HEK293 (cell line): ENCODE measurements at regions not wholly inside any gene's neighbourhood (a gene's known extent, or its start where the extent isn't known, plus 50 kb on each side); places are given as distances from the start of the nearest gene placed in this dataset.

Experiments
- CTCF ChIA-PET: fragments of 350-600 bp; formaldehyde crosslinking; extraction: SDS; loops from one replicate; lab custom pipeline; 2021; ENCODE audit warnings: antibody characterized with exemption; lab: Yijun Ruan, JAX
- POLR2A ChIA-PET: fragments of 300-600 bp; formaldehyde crosslinking; extraction: SDS; loops from one replicate; lab custom pipeline; 2020; ENCODE audit warnings: antibody characterized with exemption, inconsistent platforms; lab: Yijun Ruan, JAX
- H3K27ac ChIP-seq: fragments of 200-500 bp; sonication (Bioruptor generic); 2 replicates; pipeline ENCODE4 v1.5.1; 2014; ENCODE audit warnings: low read depth, low read length, control low read depth, inconsistent platforms; ENCODE audit errors: extremely low read depth
- H3K36me3 ChIP-seq, 2 experiments: fragments of 200-500 bp in 1 of 2; sonication (Bioruptor generic) in 1 of 2; 1 replicate in 1 of 2; 2 replicates in 1 of 2; pipeline ENCODE4 v1.5.1; 2014 to 2017; ENCODE audit warnings: inconsistent platforms in 2 of 2, low read length in 2 of 2; ENCODE audit not compliant: control insufficient read depth in 2 of 2, insufficient read depth in 1 of 2
- H3K4me1 ChIP-seq: fragments of 200-500 bp; sonication (Bioruptor generic); 2 replicates; pipeline ENCODE4 v1.5.1; 2014; ENCODE audit warnings: mild to moderate bottlenecking, low read length, inconsistent platforms; ENCODE audit not compliant: control insufficient read depth, insufficient read depth
- H3K4me3 ChIP-seq: 2 replicates; pipeline ENCODE4 v1.5.1; 2011; ENCODE audit warnings: low read depth, mild to moderate bottlenecking, control low read depth, low read length, moderate library complexity
- H3K9me3 ChIP-seq: fragments of 200-500 bp; sonication (Bioruptor generic); 2 replicates; pipeline ENCODE4 v1.5.1; 2014; ENCODE audit warnings: low read depth, low read length, inconsistent platforms; ENCODE audit not compliant: control insufficient read depth, insufficient read depth
- REPIN1 ChIP-seq: fragments of 450-650 bp; formaldehyde crosslinking; IDR thresholded peaks from 2 replicates; pipeline ENCODE4 v1.5.1; 2017; ENCODE audit warnings: missing biosample characterization, missing genetic modification characterization, low read depth
- SCRT1 ChIP-seq: fragments of 450-650 bp; formaldehyde crosslinking; IDR thresholded peaks from 2 replicates; pipeline ENCODE4 v1.5.1; 2016; ENCODE audit warnings: missing biosample characterization, missing genetic modification characterization, borderline replicate concordance
- SP3 ChIP-seq: fragments of 450-650 bp; formaldehyde crosslinking; IDR thresholded peaks from 2 replicates; pipeline ENCODE4 v1.5.1; 2016; ENCODE audit warnings: missing biosample characterization, missing genetic modification characterization
- YY1 ChIP-seq: fragments of 450-650 bp; formaldehyde crosslinking; IDR thresholded peaks from 2 replicates; pipeline ENCODE4 v1.5.1; 2018; ENCODE audit warnings: missing biosample characterization, missing genetic modification characterization
- ZBTB6 ChIP-seq: fragments of 450-650 bp; formaldehyde crosslinking; IDR thresholded peaks from 2 replicates; pipeline ENCODE4 v1.5.1; 2017; ENCODE audit warnings: missing biosample characterization, missing genetic modification characterization
- ZBTB7A ChIP-seq: fragments of 450-650 bp; formaldehyde crosslinking; IDR thresholded peaks from 2 replicates; pipeline ENCODE4 v1.5.1; 2016; ENCODE audit warnings: low read depth, missing biosample characterization, missing genetic modification characterization
- ZBTB8A ChIP-seq: fragments of 450-650 bp; formaldehyde crosslinking; IDR thresholded peaks from 2 replicates; pipeline ENCODE4 v1.5.1; 2016; ENCODE audit warnings: missing biosample characterization, missing genetic modification characterization
- ZNF16 ChIP-seq: fragments of 450-650 bp; formaldehyde crosslinking; IDR thresholded peaks from 2 replicates; pipeline ENCODE4 v1.5.1; 2016; ENCODE audit warnings: low read depth, missing biosample characterization, missing genetic modification characterization
- ZNF184 ChIP-seq: fragments of 450-650 bp; IDR thresholded peaks from 2 replicates; pipeline ENCODE4 v1.5.1; 2018; ENCODE audit warnings: missing biosample characterization, mild to moderate bottlenecking, missing genetic modification characterization
- ZNF48 ChIP-seq: fragments of 450-650 bp; formaldehyde crosslinking; IDR thresholded peaks from 2 replicates; pipeline ENCODE4 v1.5.1; 2016; ENCODE audit warnings: missing biosample characterization, missing genetic modification characterization
- ZNF670 ChIP-seq: fragments of 450-650 bp; formaldehyde crosslinking; IDR thresholded peaks from 2 replicates; pipeline ENCODE4 v1.5.1; 2016; ENCODE audit warnings: missing biosample characterization, missing genetic modification characterization, low read depth
- ZNF747 ChIP-seq: fragments of 450-650 bp; formaldehyde crosslinking; IDR thresholded peaks from 2 replicates; pipeline ENCODE4 v1.5.1; 2016; ENCODE audit warnings: missing biosample characterization, missing genetic modification characterization
- ZNF837 ChIP-seq: fragments of 450-650 bp; formaldehyde crosslinking; IDR thresholded peaks from 2 replicates; pipeline ENCODE4 v1.5.1; 2016; ENCODE audit warnings: missing biosample characterization, missing genetic modification characterization
- ZSCAN30 ChIP-seq: fragments of 450-650 bp; IDR thresholded peaks from 2 replicates; pipeline ENCODE4 v1.5.1; 2018; ENCODE audit warnings: missing biosample characterization, mild to moderate bottlenecking, missing genetic modification characterization, moderate library complexity
- TF ChIP-seq, protein P1 (sequence below): fragments of 450-650 bp; formaldehyde crosslinking; IDR thresholded peaks from 2 replicates; pipeline ENCODE4 v1.5.1; 2016; ENCODE audit warnings: missing biosample characterization, missing genetic modification characterization, borderline replicate concordance
- TF ChIP-seq, protein P2 (sequence below): fragments of 450-650 bp; formaldehyde crosslinking; IDR thresholded peaks from 2 replicates; pipeline ENCODE4 v1.5.0; 2017; ENCODE audit warnings: missing biosample characterization, missing genetic modification characterization, borderline replicate concordance

DNA sequence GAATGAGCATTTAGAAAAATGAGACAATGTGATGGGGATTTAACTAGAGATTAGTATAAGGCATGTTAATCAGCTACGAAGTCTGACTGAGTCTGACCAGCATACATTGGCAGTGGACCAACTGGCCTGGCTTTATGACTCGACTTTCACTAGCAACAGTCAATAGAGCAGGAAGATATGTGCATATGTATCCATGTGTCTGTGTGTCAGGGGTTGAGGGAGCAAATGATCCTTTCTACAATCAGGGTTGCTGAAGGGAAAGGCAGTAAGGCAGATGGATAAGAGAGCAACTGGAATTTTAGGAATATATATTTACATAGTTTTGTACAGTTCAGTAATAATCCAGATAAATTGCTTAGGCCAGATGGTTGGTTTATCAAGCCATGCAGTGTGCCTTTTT is 645.6 kb downstream of the PLA2G4A start (continued):
- TF ChIP-seq, protein P1, sequence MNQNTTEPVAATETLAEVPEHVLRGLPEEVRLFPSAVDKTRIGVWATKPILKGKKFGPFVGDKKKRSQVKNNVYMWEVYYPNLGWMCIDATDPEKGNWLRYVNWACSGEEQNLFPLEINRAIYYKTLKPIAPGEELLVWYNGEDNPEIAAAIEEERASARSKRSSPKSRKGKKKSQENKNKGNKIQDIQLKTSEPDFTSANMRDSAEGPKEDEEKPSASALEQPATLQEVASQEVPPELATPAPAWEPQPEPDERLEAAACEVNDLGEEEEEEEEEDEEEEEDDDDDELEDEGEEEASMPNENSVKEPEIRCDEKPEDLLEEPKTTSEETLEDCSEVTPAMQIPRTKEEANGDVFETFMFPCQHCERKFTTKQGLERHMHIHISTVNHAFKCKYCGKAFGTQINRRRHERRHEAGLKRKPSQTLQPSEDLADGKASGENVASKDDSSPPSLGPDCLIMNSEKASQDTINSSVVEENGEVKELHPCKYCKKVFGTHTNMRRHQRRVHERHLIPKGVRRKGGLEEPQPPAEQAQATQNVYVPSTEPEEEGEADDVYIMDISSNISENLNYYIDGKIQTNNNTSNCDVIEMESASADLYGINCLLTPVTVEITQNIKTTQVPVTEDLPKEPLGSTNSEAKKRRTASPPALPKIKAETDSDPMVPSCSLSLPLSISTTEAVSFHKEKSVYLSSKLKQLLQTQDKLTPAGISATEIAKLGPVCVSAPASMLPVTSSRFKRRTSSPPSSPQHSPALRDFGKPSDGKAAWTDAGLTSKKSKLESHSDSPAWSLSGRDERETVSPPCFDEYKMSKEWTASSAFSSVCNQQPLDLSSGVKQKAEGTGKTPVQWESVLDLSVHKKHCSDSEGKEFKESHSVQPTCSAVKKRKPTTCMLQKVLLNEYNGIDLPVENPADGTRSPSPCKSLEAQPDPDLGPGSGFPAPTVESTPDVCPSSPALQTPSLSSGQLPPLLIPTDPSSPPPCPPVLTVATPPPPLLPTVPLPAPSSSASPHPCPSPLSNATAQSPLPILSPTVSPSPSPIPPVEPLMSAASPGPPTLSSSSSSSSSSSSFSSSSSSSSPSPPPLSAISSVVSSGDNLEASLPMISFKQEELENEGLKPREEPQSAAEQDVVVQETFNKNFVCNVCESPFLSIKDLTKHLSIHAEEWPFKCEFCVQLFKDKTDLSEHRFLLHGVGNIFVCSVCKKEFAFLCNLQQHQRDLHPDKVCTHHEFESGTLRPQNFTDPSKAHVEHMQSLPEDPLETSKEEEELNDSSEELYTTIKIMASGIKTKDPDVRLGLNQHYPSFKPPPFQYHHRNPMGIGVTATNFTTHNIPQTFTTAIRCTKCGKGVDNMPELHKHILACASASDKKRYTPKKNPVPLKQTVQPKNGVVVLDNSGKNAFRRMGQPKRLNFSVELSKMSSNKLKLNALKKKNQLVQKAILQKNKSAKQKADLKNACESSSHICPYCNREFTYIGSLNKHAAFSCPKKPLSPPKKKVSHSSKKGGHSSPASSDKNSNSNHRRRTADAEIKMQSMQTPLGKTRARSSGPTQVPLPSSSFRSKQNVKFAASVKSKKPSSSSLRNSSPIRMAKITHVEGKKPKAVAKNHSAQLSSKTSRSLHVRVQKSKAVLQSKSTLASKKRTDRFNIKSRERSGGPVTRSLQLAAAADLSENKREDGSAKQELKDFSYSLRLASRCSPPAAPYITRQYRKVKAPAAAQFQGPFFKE = no peak
- TF ChIP-seq REPIN1 (tag by site-specific recombination) (no peak), ZBTB7A (tag by site-specific recombination) (no peak), ZNF670 (tag by site-specific recombination) (no peak), ZNF184 (tag by site-specific recombination) (no peak), YY1 (tag by site-specific recombination) (no peak), ZNF747 (no peak), ZBTB8A (tag by site-specific recombination) (no peak), ZBTB6 (no peak), SCRT1 (tag by site-specific recombination) (no peak), ZNF16 (tag by site-specific recombination) (no peak)
- TF ChIP-seq, protein P2, sequence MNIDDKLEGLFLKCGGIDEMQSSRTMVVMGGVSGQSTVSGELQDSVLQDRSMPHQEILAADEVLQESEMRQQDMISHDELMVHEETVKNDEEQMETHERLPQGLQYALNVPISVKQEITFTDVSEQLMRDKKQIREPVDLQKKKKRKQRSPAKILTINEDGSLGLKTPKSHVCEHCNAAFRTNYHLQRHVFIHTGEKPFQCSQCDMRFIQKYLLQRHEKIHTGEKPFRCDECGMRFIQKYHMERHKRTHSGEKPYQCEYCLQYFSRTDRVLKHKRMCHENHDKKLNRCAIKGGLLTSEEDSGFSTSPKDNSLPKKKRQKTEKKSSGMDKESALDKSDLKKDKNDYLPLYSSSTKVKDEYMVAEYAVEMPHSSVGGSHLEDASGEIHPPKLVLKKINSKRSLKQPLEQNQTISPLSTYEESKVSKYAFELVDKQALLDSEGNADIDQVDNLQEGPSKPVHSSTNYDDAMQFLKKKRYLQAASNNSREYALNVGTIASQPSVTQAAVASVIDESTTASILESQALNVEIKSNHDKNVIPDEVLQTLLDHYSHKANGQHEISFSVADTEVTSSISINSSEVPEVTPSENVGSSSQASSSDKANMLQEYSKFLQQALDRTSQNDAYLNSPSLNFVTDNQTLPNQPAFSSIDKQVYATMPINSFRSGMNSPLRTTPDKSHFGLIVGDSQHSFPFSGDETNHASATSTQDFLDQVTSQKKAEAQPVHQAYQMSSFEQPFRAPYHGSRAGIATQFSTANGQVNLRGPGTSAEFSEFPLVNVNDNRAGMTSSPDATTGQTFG (tag by site-specific recombination) = no peak

DNA sequence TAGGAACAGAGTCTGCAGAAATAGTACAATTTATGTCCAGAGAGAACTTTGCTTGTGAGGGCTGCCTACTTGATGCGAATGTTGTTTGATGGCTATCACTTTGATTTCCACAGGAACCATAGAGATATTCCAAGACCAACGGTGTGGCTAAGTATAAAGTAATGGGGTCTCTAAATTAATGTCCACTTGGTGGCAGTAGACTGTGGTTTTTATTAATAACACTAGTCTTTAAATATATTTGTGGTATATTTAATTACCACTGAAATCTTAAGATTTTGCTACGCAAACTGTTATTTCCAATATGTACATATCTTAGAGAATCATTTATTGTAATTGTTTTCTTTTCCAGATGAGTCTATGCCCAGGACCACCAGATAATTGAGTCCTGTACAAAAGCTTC is 647.9 kb downstream of the PLA2G4A start:
- Histone ChIP-seq H3K36me3 (no peaks in the 10 kb centered on the region), H3K4me3 (no peak overlapping the region), H3K9me3 (no peaks in the 10 kb centered on the region), H3K27ac (no peak overlapping the region), H3K4me1 (no peaks in the 10 kb centered on the region)
- CTCF ChIA-PET = interaction anchor here (0.7 to 1.1 kb wide), 2 partner anchors 10 to 136 kb away, joined by 3 read pairs; no protein-coding TSS in a partner anchor
- TF ChIP-seq SP3 (tag by site-specific recombination) (no peak), ZNF837 (no peak), ZNF48 (tag by site-specific recombination) (no peak), ZSCAN30 (tag by site-specific recombination) (no peak)
- POLR2A ChIA-PET = no interaction called here
